NCI-H1048 (cell line): ENCODE measurements at regions not wholly inside any gene's neighbourhood (a gene's known extent, or its start where the extent isn't known, plus 50 kb on each side); places are given as distances from the start of the nearest gene placed in this dataset.

ENCODE experiments used
- DNase-seq: peaks from one replicate; lab custom pipeline; 2025; lab: John Stamatoyannopoulos, UW

DNA sequence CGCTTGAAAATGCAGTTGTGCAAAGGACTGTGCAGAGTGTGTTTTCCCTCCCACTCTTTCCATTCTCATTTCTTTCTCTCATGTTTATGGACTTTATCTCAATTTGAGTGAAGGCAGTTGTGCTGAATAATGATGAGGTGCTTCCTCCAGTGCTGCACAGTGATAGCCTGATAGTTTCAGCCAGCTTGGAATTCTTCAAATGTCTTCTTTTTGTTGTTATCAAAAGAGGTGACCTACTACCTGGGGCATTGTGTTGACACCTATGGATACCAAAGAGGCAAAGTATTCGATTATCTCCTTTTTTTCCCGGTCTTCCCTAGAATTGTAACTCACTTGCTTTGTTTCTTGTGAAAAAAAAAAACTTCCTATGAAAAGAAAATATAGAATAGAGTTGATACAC is 132.6 kb upstream of the ESRRG start:
- DNase-seq: no peak

DNA sequence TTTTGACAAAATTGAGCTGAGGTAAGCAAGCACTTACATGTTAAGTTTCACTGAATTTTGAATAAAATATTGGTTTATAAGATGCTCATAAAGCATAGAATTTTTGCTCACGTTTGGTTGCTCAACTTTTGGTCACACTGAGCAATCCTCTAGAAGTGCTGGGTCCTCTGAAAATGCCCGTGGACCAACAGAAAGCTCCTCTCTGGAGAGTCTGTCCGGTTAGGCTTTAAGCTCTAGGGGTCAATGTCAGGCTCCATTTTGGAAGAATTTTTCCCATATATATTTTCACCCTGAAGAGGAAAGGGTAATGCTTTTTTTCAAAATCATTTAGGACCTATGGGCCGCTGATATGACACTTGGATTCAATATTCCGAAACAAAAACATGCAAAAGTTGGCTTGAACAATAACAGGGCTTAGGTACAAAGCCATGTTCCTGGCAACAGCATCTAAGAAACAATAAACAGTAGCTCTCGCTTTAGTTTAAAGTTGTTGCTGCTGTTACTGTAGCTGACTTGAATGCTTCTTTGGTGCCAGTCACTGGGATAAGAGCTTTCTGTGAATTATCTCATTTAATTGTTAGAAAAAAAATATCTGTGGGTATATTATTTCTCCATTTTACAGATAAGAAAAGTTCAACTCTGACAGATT is 131.7 kb upstream of the ESRRG start:
- DNase-seq: no peak

DNA sequence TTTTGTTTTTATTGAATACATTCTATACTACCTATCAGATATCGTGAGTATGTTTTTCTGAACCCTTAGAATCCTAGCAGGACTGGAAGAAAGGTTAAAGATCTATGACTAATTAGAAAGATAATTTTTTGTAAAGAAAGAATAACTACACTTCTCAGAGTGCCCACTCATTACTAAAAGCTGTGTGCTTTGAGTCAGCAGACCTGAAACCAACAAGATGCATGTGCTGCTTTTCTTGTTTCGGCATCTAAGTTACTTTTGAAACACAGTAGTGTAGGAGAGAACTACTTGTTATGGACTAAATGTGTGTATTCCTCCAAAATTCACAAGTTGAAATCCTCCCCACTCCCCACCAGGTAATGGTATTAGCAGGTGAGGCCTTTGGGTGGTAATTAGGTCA is 127.8 kb upstream of the ESRRG start:
- no peak for DNase-seq

DNA sequence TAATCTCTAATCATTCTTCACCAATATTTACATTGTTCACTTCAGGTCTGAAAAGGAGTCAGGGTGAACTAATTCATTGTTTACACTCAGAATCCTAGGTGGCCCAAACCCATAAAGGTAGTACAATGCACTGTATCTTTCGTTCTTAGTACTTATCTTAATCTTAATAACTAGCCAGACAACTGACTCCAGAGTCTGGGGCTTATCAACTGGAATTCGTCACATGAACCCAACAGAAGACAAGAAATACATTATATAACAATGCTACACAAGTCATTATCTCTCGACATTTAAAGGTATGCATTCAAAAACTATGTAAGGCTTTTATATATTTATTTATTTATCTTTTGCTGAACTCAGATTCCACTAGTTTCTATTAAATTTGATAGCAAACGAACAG is 125.9 kb upstream of the ESRRG start:
- no peak for DNase-seq

DNA sequence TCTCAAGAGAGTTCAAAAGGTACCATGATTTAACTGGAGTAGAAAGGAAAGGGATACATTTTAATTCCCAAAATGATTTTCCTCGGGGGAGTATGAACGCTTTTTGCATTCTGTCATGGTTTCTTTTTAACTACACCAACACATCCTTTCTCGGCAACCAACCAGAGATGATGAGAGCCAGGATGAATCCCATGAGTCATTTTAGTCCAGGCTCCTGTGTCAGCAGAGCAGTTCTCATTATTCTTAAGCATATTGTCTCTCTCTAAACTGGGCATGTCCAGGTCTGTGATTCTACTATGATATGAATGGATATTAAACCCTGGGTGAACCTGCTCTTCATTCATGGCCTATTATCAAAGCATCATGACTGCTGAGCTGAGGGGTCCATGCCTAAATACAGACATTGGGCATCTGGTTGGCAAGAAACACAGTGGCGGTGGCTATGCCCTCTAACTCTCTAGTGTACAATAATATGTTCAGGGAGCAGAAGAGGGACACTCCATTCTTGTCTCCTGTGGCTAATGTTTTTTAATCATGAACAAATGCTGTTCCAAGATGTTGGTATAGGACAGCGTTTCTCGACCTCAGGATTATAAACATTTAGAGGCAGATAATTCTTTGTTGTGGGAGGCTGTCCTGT is 124.3 kb upstream of the ESRRG start:
- no peak for DNase-seq

DNA sequence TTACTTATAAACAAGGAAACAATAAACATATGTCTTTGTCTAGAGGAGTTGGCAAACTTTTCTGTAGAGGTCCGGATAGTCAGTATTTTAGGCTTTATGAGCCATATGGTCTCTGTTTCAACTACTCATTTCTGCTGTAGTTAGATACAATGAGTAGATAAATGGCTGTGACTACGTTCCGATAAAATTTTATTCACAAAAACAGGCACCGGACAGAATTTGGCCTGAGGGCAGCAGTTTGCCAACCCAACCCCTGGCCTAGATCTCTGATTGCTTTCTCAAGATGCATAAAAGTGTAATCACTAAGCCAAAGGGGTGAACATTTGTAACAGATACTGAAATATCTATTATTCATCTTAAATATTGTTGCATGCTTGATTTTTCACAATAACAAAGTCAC is 123.1 kb upstream of the ESRRG start:
- DNase-seq: no peak

DNA sequence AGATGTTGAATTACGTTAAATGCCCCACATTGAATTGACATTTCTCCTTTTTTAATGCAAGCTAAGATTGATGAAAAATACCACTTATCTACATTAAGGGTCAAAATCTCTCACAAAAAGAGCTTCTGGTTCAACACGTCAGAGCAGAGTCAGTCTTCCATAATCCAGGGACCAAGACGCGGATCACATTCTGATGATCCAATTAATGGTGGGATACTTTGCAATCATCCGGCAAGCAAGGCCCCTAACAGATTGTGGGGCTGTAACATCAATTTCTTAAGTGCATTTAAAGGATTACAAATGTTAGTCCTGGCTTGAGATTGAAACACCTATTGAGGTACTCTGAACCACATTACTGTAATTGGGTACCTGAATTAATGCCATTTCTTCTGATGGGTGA is 120.2 kb upstream of the ESRRG start:
- no peak for DNase-seq

DNA sequence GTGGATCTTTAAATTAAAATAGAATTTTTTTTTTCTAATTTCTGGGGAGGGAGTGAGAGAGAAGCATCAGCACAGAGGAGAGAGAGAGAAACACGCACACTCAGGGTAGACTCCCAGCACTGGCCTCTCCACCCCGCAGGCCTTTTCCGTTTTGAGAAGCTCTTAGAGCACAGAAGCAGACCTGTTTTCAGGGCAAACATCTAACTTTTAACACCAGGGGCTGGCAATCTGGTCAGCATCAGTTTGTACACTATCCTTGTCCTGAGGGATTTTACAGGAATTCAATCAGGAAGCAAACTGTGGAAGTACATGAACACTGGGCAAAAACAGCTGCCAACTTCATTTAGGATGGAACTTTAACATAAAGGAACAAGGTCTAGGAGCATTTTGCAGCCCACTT is 117.9 kb upstream of the ESRRG start:
- DNase-seq: no peak

DNA sequence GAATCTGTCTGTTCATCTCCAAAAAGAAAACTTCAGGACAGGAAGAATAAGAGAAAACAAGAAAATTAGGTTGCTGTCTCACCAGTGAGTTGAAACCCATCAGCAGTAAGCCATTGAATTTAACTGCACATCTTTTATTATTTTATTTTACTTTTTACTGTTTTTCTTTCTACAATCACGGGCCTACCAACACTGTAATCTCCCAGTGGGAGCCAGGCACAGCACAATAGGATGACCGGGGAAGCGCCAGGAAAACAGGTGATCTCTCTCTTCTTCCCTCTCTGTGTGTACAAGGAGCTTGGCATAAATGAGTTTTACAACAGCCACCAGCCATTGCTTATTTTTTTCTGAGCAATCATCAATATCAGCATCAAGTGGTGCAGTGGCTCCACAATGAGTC is 113.1 kb upstream of the ESRRG start:
- no peak for DNase-seq

DNA sequence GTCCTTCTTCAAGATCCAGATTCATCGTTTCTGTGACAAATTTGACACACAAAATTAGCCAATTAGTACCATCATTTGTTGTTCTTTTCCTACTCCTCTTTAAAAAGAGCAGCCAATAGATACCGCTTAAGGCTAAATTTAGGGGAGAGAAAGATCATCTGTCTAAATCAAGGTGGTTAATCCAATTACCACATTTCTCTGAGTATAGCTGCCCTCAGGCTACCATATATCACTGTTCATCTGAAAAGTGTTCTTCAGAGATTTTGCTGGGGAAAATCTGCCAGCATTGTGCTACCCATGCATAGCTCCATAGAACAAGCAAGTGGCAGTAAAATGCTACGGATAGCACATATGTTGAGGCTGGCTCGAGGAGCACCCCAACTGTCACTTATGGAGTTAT is 110.3 kb upstream of the ESRRG start:
- no peak for DNase-seq

DNA sequence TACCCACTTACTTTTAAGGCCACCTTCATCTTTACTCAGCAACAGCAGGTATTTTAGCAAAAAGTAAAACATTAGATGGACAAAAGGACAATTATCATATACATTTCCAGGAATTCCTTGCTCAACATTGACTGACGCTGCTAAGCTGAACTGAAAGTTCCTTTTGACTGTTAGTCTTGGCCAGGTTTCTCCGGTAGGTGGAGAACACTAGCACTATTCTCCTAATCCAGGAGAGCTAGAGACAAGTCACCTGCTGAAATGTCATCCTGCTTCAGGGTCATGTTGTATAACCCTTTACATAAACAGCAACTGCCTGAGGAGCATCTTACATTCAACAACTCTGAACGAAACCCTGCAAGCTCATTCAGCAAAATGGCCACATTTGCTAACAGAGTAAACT is 109.0 kb upstream of the ESRRG start:
- DNase-seq: no peak

DNA sequence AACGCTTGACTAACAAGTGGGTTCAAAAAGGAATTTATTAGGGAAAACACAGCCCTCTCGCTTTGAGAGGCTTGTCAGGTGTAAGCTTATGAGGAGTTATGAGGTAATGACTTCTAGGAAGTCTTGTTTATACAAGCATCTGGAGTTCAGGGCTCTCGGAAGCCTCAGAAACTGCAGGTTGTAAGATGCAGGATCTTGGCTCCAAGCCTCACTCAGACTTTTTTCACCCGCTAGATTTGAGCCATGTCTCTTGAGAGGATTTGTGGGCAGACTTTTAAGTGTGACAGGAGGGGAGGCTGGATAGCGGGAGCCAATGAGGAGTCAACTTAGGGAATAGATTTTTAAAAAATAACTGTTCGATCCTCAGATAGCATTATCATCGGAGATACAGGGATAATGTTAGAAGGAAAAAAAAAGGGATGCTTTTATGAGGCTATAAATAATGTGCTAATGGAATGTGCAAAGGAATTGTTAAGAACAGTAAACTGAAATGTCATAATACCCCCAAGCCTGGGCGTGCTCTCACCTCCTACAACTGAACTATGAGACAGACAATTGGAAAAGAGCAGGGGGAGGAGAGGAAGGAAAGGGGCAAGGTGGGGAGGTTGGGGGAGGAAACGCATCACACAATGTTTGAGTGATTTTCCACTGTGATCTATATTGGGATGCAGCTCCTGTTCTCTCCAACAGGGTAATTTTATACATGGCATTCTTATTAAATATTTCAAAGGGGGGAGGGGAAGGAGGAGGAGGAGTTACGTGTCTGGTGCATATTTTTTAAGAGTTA is 107.4 kb upstream of the ESRRG start:
- DNase-seq: no peak

DNA sequence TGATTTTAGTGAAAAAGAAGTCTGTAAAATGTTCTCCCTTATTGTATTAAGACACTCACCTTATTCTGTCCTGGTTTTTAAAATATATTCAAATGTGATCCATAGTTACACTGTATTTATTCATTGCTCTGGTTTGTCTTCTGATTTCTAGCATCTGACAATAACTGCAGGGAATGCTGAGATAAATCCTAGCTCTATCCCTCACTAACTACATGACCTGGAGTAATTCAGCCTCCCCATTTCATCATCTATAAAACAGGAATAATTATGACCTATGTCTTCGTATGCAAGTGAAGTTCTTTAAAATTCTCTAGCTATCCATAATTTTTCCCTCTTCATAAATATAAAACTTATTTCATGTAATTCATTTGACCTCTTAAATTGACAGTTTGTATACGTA is 104.0 kb upstream of the ESRRG start:
- DNase-seq: no peak

DNA sequence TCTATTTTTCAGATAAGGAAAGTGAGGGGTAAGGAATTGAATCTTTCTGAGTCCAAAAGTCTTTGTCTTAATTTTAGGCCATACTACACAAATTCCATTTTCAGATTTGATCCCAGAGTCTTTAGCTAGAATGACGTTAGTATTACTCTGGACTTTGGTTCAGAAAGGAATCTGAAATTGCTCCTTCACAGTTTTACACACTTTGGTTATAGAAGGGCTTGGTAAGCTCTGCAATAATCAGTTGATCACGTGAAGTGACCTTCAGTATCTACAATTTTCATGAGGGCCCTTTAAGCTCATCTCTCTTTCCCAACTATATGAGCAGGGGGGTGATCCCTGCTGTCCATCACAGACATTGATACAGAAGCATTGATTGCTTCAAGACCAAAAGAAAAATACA is 103.4 kb upstream of the ESRRG start:
- no peak for DNase-seq

DNA sequence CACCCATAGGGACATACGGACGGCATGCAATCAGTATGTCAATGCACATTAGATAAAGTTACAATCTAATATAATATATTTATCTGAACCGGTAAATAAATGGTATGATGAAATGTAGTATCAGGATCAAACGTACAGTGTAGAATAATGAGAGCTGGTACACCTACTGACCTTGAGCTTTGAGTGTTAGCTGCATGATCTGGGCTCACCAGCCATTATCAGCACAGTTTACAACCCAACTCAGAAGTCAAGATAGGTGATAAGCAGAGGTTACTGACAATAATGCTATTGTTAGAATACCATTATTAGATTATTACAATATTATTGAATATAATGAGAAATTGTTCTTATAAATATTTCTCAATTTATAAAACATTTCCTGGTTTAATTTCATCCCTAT is 103.0 kb upstream of the ESRRG start:
- no peak for DNase-seq

DNA sequence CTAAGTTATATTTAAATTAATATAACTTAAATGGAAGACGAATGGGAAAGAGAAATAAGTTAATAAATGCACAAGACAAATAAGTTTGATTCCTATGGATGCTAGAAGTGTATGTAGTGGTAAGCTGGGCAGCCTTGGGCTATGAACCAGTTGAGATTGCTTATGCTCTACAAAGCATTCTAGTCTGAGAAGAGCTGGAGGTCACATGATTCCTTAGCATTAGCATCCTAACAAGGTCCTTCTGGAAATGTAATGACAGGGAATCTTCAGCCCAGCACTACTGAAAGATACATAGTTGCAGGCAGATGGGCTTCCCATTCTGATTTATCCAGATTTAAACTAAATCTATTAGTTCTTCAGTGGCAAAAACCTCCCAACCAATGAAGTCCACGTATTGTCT is 102.3 kb upstream of the ESRRG start:
- no peak for DNase-seq

DNA sequence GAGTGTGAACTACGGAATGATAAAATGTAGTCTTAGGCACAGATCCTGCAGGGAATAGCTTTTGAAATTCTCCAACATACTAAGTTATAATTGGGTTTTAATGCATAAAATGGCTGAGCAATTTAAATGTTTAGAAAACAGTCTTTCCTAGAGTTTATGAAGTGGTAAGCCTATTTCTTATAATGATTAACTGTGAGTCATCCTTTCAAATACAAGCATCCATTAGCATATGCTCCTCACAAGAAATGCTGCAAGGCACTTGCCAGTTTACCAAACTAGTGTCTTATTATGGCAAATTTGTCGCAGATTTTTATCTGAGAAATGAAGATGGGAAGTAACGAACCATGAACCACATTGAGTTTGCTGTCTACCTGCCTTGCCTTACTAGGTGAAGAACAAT is 101.3 kb upstream of the ESRRG start:
- DNase-seq: no peak

DNA sequence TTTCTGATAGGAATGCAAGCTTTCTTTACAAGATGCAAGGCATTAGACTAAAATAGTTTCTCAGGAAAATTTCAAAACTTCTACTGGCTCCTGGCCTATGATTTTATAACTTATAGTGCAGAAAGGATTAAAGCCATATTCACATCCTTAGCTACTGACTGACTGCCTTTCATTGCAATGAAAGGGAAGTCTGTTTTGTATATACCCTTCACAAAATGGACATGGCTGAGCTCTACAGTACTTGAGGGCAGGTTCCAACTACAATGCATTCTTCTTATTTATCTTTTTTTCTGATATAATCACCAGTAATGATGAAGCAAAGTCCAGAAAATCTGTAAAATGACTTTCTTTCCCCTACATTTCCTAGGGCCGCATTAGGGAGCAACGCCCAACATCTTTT is 100.5 kb upstream of the ESRRG start:
- DNase-seq: no peak

DNA sequence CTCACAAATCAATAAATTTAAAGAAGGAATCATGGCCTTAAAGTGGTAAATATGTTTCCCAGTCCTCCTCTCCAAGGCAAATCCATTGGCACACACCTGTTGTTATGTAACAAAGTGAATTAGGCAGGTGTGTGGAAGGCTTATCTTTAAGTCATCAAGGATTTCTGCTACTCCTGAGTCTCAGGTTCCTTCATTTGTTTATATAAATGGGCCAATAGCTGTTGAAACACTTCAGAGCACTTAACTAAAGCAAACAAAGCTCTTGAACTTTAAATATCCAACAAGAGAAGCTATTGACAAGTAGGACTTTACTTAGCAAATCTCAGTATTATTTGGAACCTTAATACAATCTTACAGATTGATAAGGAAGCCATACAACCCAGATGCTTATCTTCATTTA is 99.3 kb upstream of the ESRRG start:
- DNase-seq: no peak

DNA sequence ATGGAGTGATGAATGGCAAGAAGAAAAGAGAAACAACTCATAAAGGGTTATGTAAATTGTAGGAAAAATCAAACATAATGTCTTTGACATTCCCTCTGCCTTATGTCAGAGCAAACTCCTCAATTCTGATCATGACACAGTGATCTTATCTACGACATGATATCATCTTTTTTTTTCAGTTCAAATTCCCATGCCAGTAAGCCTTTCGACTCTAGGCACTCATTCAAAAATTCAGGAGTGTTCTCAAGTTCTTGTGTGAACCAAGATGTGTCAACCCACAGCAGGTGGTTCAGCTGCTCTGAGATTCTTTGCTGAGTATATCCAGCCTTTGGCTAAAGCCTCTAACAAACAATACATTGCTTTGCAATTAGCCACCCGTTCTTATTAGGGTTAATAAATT is 97.1 kb upstream of the ESRRG start:
- no peak for DNase-seq

DNA sequence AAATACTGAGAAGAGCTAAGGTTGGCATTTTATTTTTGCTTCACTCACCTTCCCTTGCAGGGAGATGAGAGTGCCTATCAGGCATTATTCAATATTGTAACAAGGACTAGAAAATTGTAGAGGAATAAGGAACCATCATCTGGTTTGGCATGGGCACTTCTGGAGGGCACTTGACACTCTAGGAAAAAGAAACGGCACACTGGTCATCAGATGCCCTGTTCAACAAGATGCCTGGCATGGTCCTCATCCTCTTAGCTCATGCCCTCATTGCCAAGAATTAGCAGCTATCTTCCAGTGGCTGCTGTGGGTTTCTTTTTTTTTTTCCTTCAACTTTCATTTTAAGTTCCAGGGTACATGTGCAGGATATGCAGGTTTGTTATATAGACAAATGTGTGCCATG is 95.1 kb upstream of the ESRRG start:
- DNase-seq: no peak

DNA sequence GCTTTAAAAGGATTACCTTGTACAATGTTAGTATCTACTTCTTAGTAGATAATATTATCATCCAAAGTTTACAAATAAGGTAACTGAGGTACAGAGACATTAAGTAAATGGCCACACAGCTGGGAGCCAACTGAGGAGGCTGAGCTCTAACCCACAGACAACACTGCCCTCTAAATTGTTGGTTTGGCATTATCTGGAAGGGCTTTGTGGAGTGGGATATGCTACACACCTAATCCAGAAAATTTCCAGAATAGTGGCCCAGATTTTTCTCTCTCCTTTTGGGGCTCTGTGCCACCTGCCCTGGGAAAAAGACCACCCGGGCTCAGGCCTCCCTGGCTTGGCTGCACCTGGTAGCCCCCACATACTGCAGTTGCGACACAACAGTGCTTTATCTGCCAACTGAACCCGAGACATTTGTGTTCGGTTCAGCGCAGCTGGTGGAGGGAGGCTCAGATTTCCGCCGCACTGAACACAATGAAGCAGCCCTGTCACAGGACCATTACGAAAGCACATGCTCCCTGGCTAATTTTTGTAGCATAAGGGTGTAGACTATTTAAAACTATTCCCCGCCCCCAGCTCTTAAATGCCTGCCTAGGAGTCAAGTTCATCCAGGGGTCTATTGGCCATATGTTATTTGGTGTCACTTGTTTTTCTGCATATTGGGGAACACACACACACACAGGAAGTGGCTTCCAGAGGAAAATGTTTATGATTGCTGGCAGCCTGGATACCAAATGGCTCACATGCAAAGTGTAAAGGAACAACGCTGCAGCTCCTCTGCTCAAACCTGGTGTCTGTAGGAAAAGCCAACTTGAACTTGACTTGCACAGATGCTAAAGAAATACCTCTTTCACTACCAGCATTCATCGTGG is 92.3 kb upstream of the ESRRG start:
- DNase-seq: no peak
